MCF 10A (cell line): ENCODE measurements at regions not wholly inside any gene's neighbourhood (a gene's known extent, or its start where the extent isn't known, plus 50 kb on each side); places are given as distances from the start of the nearest gene placed in this dataset.

Experiments used
- BruUV-seq: library from RNA; stranded (reverse); fragments of 400-500 nt; replicated peaks from 2 replicates; lab custom pipeline; 2021; lab: Mats Ljungman, UMichigan
- CTCF ChIA-PET: fragments of 300-600 bp; sonication (Branson Sonifier 250); formaldehyde crosslinking; extraction: SDS; loops from one replicate; lab custom pipeline; 2021; ENCODE audit warnings: antibody characterized with exemption, inconsistent platforms; lab: Yijun Ruan, JAX
- POLR2A ChIA-PET: fragments of 300-600, 350-650 bp; sonication (Branson Sonifier 250); formaldehyde crosslinking; extraction: SDS; loops from one replicate; lab custom pipeline; 2020; ENCODE audit warnings: antibody characterized with exemption, inconsistent platforms; lab: Yijun Ruan, JAX
- DNase-seq: peaks from one replicate; pipeline ENCODE4 v3.0.0-alpha.2; 2018; ENCODE audit not compliant: unreplicated experiment
- H3K27ac Mint-ChIP-seq: one replicate; pipeline ENCODE4 v1.8.0; 2022; ENCODE audit warnings: mild to moderate bottlenecking, low read depth, mixed read lengths; ENCODE audit not compliant: unreplicated experiment
- H3K27me3 Mint-ChIP-seq: one replicate; pipeline ENCODE4 v1.8.0; 2022; ENCODE audit warnings: mixed read lengths; ENCODE audit not compliant: insufficient read depth, unreplicated experiment
- H3K36me3 Mint-ChIP-seq: one replicate; pipeline ENCODE4 v1.8.0; 2022; ENCODE audit warnings: mild to moderate bottlenecking, moderate library complexity, mixed read lengths; ENCODE audit not compliant: insufficient read depth, unreplicated experiment
- H3K4me1 Mint-ChIP-seq: one replicate; pipeline ENCODE4 v1.8.0; 2022; ENCODE audit warnings: mixed read lengths; ENCODE audit not compliant: insufficient read depth, unreplicated experiment
- H3K4me3 Mint-ChIP-seq: one replicate; pipeline ENCODE4 v1.8.0; 2022; ENCODE audit warnings: mild to moderate bottlenecking, moderate library complexity, mixed read lengths; ENCODE audit not compliant: unreplicated experiment
- H3K9me3 Mint-ChIP-seq: one replicate; pipeline ENCODE4 v1.8.0; 2022; ENCODE audit warnings: mixed read lengths; ENCODE audit not compliant: unreplicated experiment
- intact Hi-C: fragments of 100-400 bp; cut with micrococcal nuclease; formaldehyde crosslinking; loops from 2 replicates; pipeline ENCODE4 v1.14.1; 2022
- TF ChIP-seq, protein P1 (sequence below): fragments of 200-600 bp; IDR thresholded peaks from one replicate; pipeline ENCODE4 v1.8.0; 2022; ENCODE audit warnings: antibody characterized with exemption, mild to moderate bottlenecking; ENCODE audit not compliant: unreplicated experiment

DNA sequence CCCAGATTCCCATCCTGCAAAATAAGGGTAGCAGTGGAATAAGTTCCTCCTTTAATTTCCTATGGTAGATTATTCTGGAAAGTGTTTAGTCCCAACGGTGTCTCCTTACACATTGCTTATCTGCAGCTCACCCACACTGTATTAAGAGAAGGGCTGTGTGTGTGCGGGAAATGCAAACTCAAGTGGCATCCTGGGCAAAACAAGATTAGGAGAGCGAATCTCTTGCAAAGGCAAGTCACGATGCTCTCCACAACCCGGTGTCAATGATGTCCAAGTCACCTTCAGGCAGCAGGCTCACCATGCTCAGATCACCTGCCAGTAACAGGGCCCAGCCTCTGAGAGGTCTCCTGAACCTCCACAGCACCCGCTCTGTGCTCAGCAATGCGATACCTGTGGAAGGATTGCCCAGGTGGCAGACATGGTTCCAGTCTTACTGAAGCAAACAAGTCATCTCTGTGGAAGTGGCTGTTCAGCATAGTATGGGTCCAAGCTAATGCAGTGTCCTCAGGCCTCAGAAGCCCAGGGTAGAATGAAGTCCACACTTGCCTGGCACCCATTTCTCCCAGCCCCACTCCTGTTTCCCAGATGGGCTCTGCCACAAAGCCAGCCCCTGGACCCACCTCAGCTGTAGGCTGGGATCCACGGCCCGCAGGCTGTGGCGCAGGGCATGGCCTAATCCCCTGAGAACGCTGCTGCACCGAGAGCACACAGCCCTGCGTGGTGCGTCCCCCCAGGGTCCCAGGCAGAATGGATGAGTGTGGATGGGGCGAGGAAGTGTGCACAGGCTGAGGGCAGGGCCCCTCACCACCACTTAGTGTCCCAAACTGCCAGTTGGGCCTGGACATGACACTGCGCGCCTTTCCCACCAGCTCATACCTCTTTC, 101.2 kb downstream of the PXDC1 start:
- TF ChIP-seq, protein P1, sequence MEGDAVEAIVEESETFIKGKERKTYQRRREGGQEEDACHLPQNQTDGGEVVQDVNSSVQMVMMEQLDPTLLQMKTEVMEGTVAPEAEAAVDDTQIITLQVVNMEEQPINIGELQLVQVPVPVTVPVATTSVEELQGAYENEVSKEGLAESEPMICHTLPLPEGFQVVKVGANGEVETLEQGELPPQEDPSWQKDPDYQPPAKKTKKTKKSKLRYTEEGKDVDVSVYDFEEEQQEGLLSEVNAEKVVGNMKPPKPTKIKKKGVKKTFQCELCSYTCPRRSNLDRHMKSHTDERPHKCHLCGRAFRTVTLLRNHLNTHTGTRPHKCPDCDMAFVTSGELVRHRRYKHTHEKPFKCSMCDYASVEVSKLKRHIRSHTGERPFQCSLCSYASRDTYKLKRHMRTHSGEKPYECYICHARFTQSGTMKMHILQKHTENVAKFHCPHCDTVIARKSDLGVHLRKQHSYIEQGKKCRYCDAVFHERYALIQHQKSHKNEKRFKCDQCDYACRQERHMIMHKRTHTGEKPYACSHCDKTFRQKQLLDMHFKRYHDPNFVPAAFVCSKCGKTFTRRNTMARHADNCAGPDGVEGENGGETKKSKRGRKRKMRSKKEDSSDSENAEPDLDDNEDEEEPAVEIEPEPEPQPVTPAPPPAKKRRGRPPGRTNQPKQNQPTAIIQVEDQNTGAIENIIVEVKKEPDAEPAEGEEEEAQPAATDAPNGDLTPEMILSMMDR: no peak
- Mint-ChIP-seq H3K9me3 (no peaks in the 10 kb centered on the region), H3K4me1 (no peaks in the 10 kb centered on the region), H3K36me3 (peaks cover 6% of the 10 kb centered on the region), H3K27me3 (no peaks in the 10 kb centered on the region), H3K27ac (no peak overlapping the region), H3K4me3 (no peak overlapping the region)
- DNase-seq: no peak
- no TSS peak for BruUV-seq
- ChIA-PET POLR2A (no interaction called here), CTCF (no interaction called here)
- intact Hi-C loops: no loop called here

- Mint-ChIP-seq H3K4me1 (peaks cover 7% of the 10 kb centered on the region), H3K27ac (no peak overlapping the region), H3K9me3 (no peaks in the 10 kb centered on the region), H3K36me3 (peaks cover 7% of the 10 kb centered on the region), H3K4me3 (no peak overlapping the region), H3K27me3 (no peaks in the 10 kb centered on the region)
- ChIA-PET CTCF (no interaction called here), POLR2A (no interaction called here)
- BruUV-seq: no TSS peak
- TF ChIP-seq, protein P1: no peak
- no peak for DNase-seq
- intact Hi-C loops: no loop called here
Observed at GRCh38 chr6:3648724-3649123, 102.8 kb downstream of the PXDC1 start.

DNA sequence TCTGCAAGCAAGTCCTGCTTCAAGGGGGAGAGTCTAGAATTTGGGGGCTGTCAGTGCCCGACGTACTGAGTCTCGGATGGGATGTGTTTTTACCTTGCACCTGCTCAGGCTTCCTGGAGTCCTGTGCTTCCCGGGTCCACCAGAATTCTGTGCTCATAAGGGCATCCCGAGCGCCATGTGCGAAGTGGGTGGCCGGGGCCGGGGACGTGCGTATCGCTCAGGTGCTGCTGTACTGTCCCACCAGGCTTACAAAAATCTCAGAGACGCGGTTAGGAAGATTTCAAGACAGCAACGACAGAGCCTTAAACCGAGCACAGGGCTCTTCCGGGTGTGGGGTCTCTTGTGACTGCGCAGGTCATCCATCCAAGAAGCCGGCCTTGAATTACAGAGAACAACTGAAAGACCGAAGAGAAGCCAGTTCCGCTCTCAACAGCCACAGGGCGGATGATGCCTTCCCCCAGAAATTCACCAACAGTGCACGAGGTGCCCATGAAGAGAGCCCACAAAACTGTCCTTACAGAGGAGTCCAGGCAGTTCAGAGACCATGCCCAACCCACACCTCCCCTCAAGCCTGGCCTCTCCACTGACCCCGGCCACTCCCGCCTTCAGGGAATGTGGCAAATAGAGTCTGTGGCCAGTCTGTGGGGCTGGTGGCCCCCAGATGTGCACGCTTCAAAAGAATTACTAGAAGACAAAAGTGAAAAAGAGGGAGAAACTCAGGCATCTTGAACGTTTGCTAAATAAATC, 104.7 kb downstream of the PXDC1 start:
- POLR2A ChIA-PET: no interaction called here
- intact Hi-C loops: no loop called here
- H3K4me3 Mint-ChIP-seq: no peak overlapping the region
- H3K4me1 Mint-ChIP-seq: peaks cover 7% of the 10 kb centered on the region
- no TSS peak for BruUV-seq
- H3K27ac Mint-ChIP-seq: no peak overlapping the region
- H3K27me3 Mint-ChIP-seq: no peaks in the 10 kb centered on the region
- CTCF ChIA-PET: no interaction called here
- TF ChIP-seq, protein P1: no peak
- H3K9me3 Mint-ChIP-seq: no peaks in the 10 kb centered on the region
- DNase-seq: no peak
- peaks cover 7% of the 10 kb centered on the region for H3K36me3 Mint-ChIP-seq

- POLR2A ChIA-PET: no interaction called here
- Mint-ChIP-seq H3K27me3 (no peaks in the 10 kb centered on the region), H3K4me1 (peaks cover 7% of the 10 kb centered on the region), H3K4me3 (no peak overlapping the region), H3K36me3 (peaks cover 7% of the 10 kb centered on the region), H3K9me3 (no peaks in the 10 kb centered on the region), H3K27ac (no peak overlapping the region)
- TF ChIP-seq, protein P1: no peak
- intact Hi-C loops: no loop called here
- DNase-seq: no peak
- CTCF ChIA-PET: interaction anchor here (0.6 kb wide), 1 partner anchor 544 kb away, joined by 3 read pairs; no protein-coding TSS in a partner anchor
- no TSS peak for BruUV-seq
Observed at GRCh38 chr6:3644739-3645012, 106.8 kb downstream of the PXDC1 start.
